ENCODE measurements at regions not wholly inside any gene's neighbourhood (a gene's known extent, or its start where the extent isn't known, plus 50 kb on each side); places are given as distances from the start of the nearest gene placed in this dataset.

- Histone ChIP-seq H3K4me3 (ENCODE audit: low read depth in 1 of 3, low read length in 3 of 3) (no peak overlapping the region), H3K9me3 (ENCODE audit: control insufficient read depth in 4 of 4, low read length in 3 of 4) (no peaks in the 10 kb centered on the region), H3K9ac (ENCODE audit: low read depth in 1 of 2, low read length in 2 of 2) (no peak overlapping the region), H3K36me3 (ENCODE audit: control insufficient read depth in 4 of 4, insufficient read depth in 3 of 4, low read depth in 1 of 4, low read length in 3 of 4) (no peaks in the 10 kb centered on the region), H3K27me3 (ENCODE audit: control insufficient read depth in 4 of 4, insufficient read depth in 4 of 4, low read length in 3 of 4) (no peaks in the 10 kb centered on the region), H3K27ac (ENCODE audit: low read depth in 1 of 2, low read length in 2 of 2) (no peak overlapping the region), H3K4me1 (ENCODE audit: control insufficient read depth in 4 of 4, insufficient read depth in 4 of 4, low read length in 3 of 4) (no peaks in the 10 kb centered on the region)
- DNase-seq (ENCODE audit: low spot score) = no peak
- TF ChIP-seq HNF4G (IDR thresholded peaks at IDR 0.05) = no peak
- no peak for TF ChIP-seq JUND (IDR thresholded peaks at IDR 0.05)
- TF ChIP-seq, protein P1, sequence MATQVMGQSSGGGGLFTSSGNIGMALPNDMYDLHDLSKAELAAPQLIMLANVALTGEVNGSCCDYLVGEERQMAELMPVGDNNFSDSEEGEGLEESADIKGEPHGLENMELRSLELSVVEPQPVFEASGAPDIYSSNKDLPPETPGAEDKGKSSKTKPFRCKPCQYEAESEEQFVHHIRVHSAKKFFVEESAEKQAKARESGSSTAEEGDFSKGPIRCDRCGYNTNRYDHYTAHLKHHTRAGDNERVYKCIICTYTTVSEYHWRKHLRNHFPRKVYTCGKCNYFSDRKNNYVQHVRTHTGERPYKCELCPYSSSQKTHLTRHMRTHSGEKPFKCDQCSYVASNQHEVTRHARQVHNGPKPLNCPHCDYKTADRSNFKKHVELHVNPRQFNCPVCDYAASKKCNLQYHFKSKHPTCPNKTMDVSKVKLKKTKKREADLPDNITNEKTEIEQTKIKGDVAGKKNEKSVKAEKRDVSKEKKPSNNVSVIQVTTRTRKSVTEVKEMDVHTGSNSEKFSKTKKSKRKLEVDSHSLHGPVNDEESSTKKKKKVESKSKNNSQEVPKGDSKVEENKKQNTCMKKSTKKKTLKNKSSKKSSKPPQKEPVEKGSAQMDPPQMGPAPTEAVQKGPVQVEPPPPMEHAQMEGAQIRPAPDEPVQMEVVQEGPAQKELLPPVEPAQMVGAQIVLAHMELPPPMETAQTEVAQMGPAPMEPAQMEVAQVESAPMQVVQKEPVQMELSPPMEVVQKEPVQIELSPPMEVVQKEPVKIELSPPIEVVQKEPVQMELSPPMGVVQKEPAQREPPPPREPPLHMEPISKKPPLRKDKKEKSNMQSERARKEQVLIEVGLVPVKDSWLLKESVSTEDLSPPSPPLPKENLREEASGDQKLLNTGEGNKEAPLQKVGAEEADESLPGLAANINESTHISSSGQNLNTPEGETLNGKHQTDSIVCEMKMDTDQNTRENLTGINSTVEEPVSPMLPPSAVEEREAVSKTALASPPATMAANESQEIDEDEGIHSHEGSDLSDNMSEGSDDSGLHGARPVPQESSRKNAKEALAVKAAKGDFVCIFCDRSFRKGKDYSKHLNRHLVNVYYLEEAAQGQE (IDR thresholded peaks at IDR 0.05) = peak; percentile 34
- 64% methylated on average over 3 of the region's 3 CpGs for WGBS
These were observed 244.2 kb downstream of the BCOR start for GRCh38 chrX:39853417-39854030.

DNA sequence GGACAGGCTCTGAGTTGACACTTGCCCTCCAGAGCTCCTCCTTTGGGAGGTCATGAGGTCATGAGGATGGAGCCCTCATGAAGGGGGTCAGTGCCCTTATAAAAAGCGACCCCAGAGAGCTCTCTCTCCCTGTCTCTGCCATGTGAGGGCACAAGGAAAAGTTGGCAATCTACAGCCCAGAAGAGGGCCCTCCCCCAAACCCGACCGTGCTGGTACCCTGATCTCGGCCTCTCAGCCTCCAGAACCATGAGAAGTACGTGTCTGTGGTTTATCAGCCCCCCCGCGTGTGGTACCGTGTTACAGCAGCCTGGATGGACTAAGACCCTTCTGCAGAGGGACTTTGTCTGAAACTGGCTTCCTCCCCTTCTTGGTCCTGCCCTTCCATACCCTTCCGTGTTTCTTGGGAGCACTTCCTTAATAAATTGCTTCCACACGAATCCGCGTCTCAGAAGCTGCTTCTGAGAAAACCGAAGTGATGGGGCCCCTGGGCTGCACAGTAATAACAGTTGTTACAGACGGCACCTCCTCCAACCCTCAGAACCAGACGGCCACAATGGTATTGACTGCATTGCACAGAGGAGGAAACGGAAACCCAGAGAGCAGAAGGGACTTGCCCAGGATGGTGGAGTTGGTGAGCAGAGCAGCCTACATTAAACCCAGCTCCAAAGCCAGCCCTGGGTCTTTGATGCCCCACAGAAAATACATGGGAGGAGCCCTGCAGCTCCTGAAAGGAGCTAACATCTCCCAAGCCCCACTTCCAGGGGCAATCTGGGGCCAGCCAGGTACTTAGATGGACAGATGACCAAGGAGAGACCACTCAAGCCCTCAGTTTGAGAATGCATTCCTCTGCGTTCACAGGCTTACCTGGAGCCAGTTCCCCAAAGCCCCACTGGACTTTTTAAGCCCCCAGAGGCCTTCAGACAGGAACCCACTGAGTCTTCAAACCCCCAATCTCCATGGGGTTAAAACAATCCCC is 242.7 kb downstream of the BCOR start:
- H3K9me3 ChIP-seq (ENCODE audit: control insufficient read depth in 4 of 4, low read length in 3 of 4) = no peaks in the 10 kb centered on the region
- no peak overlapping the region for H3K27ac ChIP-seq (ENCODE audit: low read depth in 1 of 2, low read length in 2 of 2)
- no peak overlapping the region for H3K4me3 ChIP-seq (ENCODE audit: low read depth in 1 of 3, low read length in 3 of 3)
- H3K9ac ChIP-seq (ENCODE audit: low read depth in 1 of 2, low read length in 2 of 2) = no peak overlapping the region
- DNase-seq (ENCODE audit: low spot score) = no peak
- 77% methylated on average over 17 of the region's 17 CpGs for WGBS
- H3K36me3 ChIP-seq (ENCODE audit: control insufficient read depth in 4 of 4, insufficient read depth in 3 of 4, low read depth in 1 of 4, low read length in 3 of 4) = no peaks in the 10 kb centered on the region
- no peaks in the 10 kb centered on the region for H3K4me1 ChIP-seq (ENCODE audit: control insufficient read depth in 4 of 4, insufficient read depth in 4 of 4, low read length in 3 of 4)
- TF ChIP-seq NR2F2 (IDR thresholded peaks at IDR 0.05) (no peak), TAF1 (conservative IDR thresholded peaks at IDR 0.05) (no peak), CTCF (IDR thresholded peaks at IDR 0.05; ENCODE audit: low read depth, low read length, missing input control) (no peak), JUND (IDR thresholded peaks at IDR 0.05) (no peak), FOXA1 (IDR thresholded peaks at IDR 0.05) (no peak), HNF4A (conservative IDR thresholded peaks at IDR 0.05) (no peak), SP1 (IDR thresholded peaks at IDR 0.05) (no peak), RXRA (IDR thresholded peaks at IDR 0.05) (no peak), HNF4G (IDR thresholded peaks at IDR 0.05) (no peak), MAX (IDR thresholded peaks at IDR 0.05) (no peak), ZBTB33 (IDR thresholded peaks at IDR 0.05) (no peak)
- TF ChIP-seq, protein P1 (IDR thresholded peaks at IDR 0.05) = no peak
- H3K27me3 ChIP-seq (ENCODE audit: control insufficient read depth in 4 of 4, insufficient read depth in 4 of 4, low read length in 3 of 4) = no peaks in the 10 kb centered on the region
